ENCODE measurements at regions not wholly inside any gene's neighbourhood (a gene's known extent, or its start where the extent isn't known, plus 50 kb on each side); places are given as distances from the start of the nearest gene placed in this dataset.
A peak's percentile ranks its signal among the peaks of the same experiment; 100 is the strongest.

DNA sequence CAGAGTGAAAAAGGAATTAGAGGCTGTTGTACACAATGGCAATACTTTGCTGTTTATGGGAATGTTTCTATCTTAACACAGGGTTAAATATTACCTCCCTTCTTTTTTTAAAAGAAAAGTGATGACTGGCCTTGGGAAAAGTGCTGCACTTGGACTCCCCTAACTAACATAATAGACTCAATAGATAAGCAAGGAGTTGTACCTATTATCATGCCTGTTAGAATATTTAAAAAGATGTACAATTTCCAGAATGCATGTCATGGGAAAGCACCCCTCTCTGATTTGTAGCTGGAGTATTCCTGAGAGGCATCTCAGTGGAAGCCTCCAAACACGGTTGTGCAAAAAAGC is 79.3 kb upstream of the GPC6 start (continued):
- TF ChIP-seq CSDC2 (CRISPR knock-in tag; IDR thresholded peaks at IDR 0.05), result no peak
- no peak for TF ChIP-seq OSR1 (CRISPR knock-in tag; IDR thresholded peaks at IDR 0.05)
- TF ChIP-seq ZC3H10 (CRISPR knock-in tag; IDR thresholded peaks at IDR 0.05), result no peak
- no peak for TF ChIP-seq ZNF70 (CRISPR knock-in tag; IDR thresholded peaks at IDR 0.05)

DNA sequence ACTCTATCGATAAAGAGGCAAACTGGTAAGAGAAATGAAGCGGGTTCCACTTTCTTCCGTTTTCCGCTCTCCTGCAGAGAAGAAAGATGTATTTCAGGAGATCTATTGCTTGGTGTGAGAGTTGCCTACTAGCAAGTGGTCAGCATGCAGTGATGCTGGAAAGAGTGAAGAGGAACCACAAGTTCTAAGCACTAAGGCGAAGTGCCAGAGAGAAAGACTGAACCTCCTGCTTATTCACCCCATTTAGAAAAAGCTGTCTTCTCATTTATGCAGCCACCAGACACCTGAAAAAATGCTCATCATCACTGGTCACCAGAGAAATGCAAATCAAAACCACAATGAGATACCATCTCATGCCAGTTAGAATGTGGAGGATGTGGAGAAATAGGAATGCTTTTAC is 78.7 kb upstream of the GPC6 start:
- TF ChIP-seq CSDC2 (CRISPR knock-in tag; IDR thresholded peaks at IDR 0.05) (no peak), ZFP30 (CRISPR knock-in tag; IDR thresholded peaks at IDR 0.05) (no peak), GLIS3 (CRISPR knock-in tag; IDR thresholded peaks at IDR 0.05) (no peak), ZNF70 (CRISPR knock-in tag; IDR thresholded peaks at IDR 0.05) (no peak), BACH2 (CRISPR knock-in tag; IDR thresholded peaks at IDR 0.05; ENCODE audit: borderline replicate concordance) (no peak), TCF4 (CRISPR knock-in tag; IDR thresholded peaks at IDR 0.05; ENCODE audit: borderline replicate concordance) (no peak), ARNTL (CRISPR knock-in tag; IDR thresholded peaks at IDR 0.05; ENCODE audit: borderline replicate concordance, low read depth) (no peak), ZC3H10 (CRISPR knock-in tag; IDR thresholded peaks at IDR 0.05) (no peak), TOX (CRISPR knock-in tag; IDR thresholded peaks at IDR 0.05; ENCODE audit: borderline replicate concordance) (no peak), RARB (CRISPR knock-in tag; IDR thresholded peaks at IDR 0.05) (no peak), ZFP3 (CRISPR knock-in tag; IDR thresholded peaks at IDR 0.05) (no peak), SNAI2 (CRISPR knock-in tag; IDR thresholded peaks at IDR 0.05) (no peak), OSR1 (CRISPR knock-in tag; IDR thresholded peaks at IDR 0.05) (no peak), ESRRG (CRISPR knock-in tag; IDR thresholded peaks at IDR 0.05) (no peak)
- TF ChIP-seq, protein P1, sequence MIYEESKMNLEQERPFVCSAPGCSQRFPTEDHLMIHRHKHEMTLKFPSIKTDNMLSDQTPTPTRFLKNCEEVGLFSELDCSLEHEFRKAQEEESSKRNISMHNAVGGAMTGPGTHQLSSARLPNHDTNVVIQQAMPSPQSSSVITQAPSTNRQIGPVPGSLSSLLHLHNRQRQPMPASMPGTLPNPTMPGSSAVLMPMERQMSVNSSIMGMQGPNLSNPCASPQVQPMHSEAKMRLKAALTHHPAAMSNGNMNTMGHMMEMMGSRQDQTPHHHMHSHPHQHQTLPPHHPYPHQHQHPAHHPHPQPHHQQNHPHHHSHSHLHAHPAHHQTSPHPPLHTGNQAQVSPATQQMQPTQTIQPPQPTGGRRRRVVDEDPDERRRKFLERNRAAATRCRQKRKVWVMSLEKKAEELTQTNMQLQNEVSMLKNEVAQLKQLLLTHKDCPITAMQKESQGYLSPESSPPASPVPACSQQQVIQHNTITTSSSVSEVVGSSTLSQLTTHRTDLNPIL (CRISPR knock-in tag; IDR thresholded peaks at IDR 0.05; ENCODE audit: low read depth), result no peak
- TF ChIP-seq, protein P2, sequence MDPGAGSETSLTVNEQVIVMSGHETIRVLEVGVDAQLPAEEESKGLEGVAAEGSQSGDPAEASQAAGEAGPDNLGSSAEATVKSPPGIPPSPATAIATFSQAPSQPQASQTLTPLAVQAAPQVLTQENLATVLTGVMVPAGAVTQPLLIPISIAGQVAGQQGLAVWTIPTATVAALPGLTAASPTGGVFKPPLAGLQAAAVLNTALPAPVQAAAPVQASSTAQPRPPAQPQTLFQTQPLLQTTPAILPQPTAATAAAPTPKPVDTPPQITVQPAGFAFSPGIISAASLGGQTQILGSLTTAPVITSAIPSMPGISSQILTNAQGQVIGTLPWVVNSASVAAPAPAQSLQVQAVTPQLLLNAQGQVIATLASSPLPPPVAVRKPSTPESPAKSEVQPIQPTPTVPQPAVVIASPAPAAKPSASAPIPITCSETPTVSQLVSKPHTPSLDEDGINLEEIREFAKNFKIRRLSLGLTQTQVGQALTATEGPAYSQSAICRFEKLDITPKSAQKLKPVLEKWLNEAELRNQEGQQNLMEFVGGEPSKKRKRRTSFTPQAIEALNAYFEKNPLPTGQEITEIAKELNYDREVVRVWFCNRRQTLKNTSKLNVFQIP (CRISPR knock-in tag; IDR thresholded peaks at IDR 0.05; ENCODE audit: borderline replicate concordance, low read depth), result no peak
- TF ChIP-seq, protein P3, sequence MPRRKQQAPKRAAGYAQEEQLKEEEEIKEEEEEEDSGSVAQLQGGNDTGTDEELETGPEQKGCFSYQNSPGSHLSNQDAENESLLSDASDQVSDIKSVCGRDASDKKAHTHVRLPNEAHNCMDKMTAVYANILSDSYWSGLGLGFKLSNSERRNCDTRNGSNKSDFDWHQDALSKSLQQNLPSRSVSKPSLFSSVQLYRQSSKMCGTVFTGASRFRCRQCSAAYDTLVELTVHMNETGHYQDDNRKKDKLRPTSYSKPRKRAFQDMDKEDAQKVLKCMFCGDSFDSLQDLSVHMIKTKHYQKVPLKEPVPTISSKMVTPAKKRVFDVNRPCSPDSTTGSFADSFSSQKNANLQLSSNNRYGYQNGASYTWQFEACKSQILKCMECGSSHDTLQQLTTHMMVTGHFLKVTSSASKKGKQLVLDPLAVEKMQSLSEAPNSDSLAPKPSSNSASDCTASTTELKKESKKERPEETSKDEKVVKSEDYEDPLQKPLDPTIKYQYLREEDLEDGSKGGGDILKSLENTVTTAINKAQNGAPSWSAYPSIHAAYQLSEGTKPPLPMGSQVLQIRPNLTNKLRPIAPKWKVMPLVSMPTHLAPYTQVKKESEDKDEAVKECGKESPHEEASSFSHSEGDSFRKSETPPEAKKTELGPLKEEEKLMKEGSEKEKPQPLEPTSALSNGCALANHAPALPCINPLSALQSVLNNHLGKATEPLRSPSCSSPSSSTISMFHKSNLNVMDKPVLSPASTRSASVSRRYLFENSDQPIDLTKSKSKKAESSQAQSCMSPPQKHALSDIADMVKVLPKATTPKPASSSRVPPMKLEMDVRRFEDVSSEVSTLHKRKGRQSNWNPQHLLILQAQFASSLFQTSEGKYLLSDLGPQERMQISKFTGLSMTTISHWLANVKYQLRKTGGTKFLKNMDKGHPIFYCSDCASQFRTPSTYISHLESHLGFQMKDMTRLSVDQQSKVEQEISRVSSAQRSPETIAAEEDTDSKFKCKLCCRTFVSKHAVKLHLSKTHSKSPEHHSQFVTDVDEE (CRISPR knock-in tag; IDR thresholded peaks at IDR 0.05), result no peak
- TF ChIP-seq, protein P4, sequence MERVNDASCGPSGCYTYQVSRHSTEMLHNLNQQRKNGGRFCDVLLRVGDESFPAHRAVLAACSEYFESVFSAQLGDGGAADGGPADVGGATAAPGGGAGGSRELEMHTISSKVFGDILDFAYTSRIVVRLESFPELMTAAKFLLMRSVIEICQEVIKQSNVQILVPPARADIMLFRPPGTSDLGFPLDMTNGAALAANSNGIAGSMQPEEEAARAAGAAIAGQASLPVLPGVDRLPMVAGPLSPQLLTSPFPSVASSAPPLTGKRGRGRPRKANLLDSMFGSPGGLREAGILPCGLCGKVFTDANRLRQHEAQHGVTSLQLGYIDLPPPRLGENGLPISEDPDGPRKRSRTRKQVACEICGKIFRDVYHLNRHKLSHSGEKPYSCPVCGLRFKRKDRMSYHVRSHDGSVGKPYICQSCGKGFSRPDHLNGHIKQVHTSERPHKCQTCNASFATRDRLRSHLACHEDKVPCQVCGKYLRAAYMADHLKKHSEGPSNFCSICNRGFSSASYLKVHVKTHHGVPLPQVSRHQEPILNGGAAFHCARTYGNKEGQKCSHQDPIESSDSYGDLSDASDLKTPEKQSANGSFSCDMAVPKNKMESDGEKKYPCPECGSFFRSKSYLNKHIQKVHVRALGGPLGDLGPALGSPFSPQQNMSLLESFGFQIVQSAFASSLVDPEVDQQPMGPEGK (CRISPR knock-in tag; IDR thresholded peaks at IDR 0.05; ENCODE audit: borderline replicate concordance), result no peak
- ATAC-seq, result no peak

DNA sequence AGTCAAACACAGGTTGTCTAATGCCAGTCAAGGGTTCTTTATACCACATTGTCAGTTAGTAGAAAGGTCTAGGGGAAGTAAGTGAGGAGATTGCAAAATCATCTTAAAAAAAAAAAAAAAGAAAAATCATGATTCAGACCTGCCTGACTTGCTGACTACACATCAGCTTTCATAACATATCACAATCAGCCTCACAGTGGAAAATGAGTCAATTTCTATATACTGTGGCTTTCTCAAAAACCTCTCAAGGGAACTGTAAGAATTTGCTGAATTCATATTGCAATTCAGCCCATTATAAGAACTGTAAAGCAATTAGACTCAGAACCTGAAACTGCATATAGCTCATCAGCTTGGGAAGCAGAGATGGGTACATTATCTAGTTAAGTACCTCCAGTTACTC is 75.3 kb upstream of the GPC6 start:
- TF ChIP-seq ESRRG (CRISPR knock-in tag; IDR thresholded peaks at IDR 0.05), result no peak
- TF ChIP-seq CSDC2 (CRISPR knock-in tag; IDR thresholded peaks at IDR 0.05), result no peak
- no peak for TF ChIP-seq BACH2 (CRISPR knock-in tag; IDR thresholded peaks at IDR 0.05; ENCODE audit: borderline replicate concordance)
- peak; percentile 70 for TF ChIP-seq ISL1 (CRISPR knock-in tag; IDR thresholded peaks at IDR 0.05)
- TF ChIP-seq OSR1 (CRISPR knock-in tag; IDR thresholded peaks at IDR 0.05), result no peak
- TF ChIP-seq, protein P1 (CRISPR knock-in tag; IDR thresholded peaks at IDR 0.05; ENCODE audit: low read depth), result no peak
- TF ChIP-seq, protein P5, sequence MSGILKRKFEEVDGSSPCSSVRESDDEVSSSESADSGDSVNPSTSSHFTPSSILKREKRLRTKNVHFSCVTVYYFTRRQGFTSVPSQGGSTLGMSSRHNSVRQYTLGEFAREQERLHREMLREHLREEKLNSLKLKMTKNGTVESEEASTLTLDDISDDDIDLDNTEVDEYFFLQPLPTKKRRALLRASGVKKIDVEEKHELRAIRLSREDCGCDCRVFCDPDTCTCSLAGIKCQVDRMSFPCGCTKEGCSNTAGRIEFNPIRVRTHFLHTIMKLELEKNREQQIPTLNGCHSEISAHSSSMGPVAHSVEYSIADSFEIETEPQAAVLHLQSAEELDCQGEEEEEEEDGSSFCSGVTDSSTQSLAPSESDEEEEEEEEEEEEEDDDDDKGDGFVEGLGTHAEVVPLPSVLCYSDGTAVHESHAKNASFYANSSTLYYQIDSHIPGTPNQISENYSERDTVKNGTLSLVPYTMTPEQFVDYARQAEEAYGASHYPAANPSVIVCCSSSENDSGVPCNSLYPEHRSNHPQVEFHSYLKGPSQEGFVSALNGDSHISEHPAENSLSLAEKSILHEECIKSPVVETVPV (CRISPR knock-in tag; IDR thresholded peaks at IDR 0.05), result no peak
- ATAC-seq, result peak; percentile 37; the same call in 2 of the 3 replicates

Data from SK-N-SH treated with all-trans-retinoic acid at 6 μM for 48 hours (cell line).